ENCODE measurements at regions not wholly inside any gene's neighbourhood (a gene's known extent, or its start where the extent isn't known, plus 50 kb on each side); places are given as distances from the start of the nearest gene placed in this dataset.

- TF ChIP-seq CTCF (conservative IDR thresholded peaks at IDR 0.05; ENCODE audit: low read depth in 2 of 2) (no peak), EZH2 (IDR thresholded peaks at IDR 0.05; ENCODE audit: low read depth, unreplicated experiment) (no peak), ZNF331 (CRISPR knock-in tag; IDR thresholded peaks at IDR 0.05; ENCODE audit: low read depth) (no peak), POLR2AphosphoS5 (IDR thresholded peaks at IDR 0.05; ENCODE audit: low read depth) (no peak), CREB1 (CRISPR knock-in tag; IDR thresholded peaks at IDR 0.05; ENCODE audit: low read depth) (no peak), REST (IDR thresholded peaks at IDR 0.05; ENCODE audit: unreplicated experiment) (no peak), EZH2phosphoT487 (IDR thresholded peaks at IDR 0.05; ENCODE audit: unreplicated experiment) (no peak), JUNB (IDR thresholded peaks at IDR 0.05; ENCODE audit: unreplicated experiment) (no peak), ETS1 (IDR thresholded peaks at IDR 0.05) (no peak)
Observed at GRCh38 chr7:125481323-125481722, 551.7 kb upstream of the POT1 start.

Data from GM23338 (cell line).